ENCODE measurements at regions not wholly inside any gene's neighbourhood (a gene's known extent, or its start where the extent isn't known, plus 50 kb on each side); places are given as distances from the start of the nearest gene placed in this dataset.

DNA sequence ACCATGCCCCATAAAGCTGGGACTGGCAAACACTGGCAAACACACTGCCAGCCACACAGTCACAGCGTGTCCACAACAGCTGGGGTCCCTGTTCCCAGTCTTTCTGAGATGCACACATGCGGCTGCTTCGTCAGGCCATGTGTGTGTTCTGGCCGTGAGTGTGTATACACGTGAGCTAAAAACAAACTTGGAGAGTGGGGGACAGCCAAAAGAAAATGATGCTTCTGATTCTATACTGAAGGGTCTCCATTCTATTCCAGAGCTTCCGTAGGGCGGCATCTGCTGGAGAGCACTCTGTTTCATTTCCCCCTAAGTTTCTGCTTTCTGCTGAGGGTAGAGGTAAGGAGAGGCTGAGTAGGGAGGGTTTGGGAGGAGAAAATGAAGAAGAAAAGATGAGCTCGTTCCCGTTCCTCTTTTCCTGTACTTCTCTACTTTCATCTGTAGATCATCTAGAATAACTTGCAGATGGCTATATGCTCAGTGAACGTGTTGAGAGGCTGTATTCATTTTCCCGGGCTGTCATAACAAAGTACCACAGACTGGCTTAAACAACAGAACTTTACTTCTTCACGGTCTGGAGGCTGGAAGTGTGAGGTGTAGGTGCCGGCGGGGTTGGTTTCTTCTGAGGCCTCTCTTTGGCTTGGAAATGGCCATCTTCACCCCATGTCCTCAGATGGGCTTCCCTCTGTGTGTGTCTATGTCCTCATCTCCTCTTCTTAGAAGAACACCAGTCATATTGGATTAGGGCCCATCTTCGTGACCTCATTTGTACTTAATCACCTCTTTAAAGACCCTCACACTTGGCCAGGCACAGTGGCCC lies 151.6 kb downstream of the TOMM20 start:
- TF ChIP-seq, protein P1, sequence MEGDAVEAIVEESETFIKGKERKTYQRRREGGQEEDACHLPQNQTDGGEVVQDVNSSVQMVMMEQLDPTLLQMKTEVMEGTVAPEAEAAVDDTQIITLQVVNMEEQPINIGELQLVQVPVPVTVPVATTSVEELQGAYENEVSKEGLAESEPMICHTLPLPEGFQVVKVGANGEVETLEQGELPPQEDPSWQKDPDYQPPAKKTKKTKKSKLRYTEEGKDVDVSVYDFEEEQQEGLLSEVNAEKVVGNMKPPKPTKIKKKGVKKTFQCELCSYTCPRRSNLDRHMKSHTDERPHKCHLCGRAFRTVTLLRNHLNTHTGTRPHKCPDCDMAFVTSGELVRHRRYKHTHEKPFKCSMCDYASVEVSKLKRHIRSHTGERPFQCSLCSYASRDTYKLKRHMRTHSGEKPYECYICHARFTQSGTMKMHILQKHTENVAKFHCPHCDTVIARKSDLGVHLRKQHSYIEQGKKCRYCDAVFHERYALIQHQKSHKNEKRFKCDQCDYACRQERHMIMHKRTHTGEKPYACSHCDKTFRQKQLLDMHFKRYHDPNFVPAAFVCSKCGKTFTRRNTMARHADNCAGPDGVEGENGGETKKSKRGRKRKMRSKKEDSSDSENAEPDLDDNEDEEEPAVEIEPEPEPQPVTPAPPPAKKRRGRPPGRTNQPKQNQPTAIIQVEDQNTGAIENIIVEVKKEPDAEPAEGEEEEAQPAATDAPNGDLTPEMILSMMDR (conservative IDR thresholded peaks at IDR 0.05), result no peak
- H3K27ac Mint-ChIP-seq, result peak overlapping the region in 1 of 3 experiments; percentile 18; a peak in 2 of 7 replicates

More for the DNA sequence above, 151.6 kb downstream of the TOMM20 start:
- Mint-ChIP-seq H3K4me1 (peaks cover 27 to 31% of the 10 kb centered on the region in 2 experiments), H3K9me3 (no peaks in the 10 kb centered on the region), H3K36me3 (ENCODE audit: insufficient read depth in 1 of 3, low read depth in 3 of 3) (no peaks in the 10 kb centered on the region), H3K4me3 (no peak overlapping the region), H3K27me3 (ENCODE audit: low read depth) (no peaks in the 10 kb centered on the region; the same call in 1 of the 2 replicates)
- H3K18ac ChIP-seq (ENCODE audit: insufficient read length, low read depth, low read length), result no peak overlapping the region
- H4K8ac ChIP-seq (replicated peaks; ENCODE audit: insufficient read length, low read depth, low read length), result no peak overlapping the region
- no peak overlapping the region for H3K27ac ChIP-seq (ENCODE audit: insufficient read length, low read depth, low read length)
- no peak overlapping the region for H2AFZ ChIP-seq (ENCODE audit: low read length)
- H3K23ac ChIP-seq (ENCODE audit: insufficient read length, low read depth, low read length), result no peak overlapping the region
- no peak overlapping the region for H2BK20ac ChIP-seq (ENCODE audit: low read depth, low read length, poor library complexity, severe bottlenecking)
- H4K5ac ChIP-seq (ENCODE audit: insufficient read length, low read depth, low read length), result no peak overlapping the region
- no peak for DNase-seq
- no peak overlapping the region for H3T11ph ChIP-seq (ENCODE audit: low read length)
- no peak overlapping the region for H2BK5ac ChIP-seq (ENCODE audit: insufficient read length, low read length)
- H3K56ac ChIP-seq (ENCODE audit: insufficient read length, low read depth, low read length), result no peak overlapping the region
- H2BK15ac ChIP-seq (ENCODE audit: low read depth, low read length), result no peak overlapping the region
- H3K4me2 ChIP-seq (ENCODE audit: insufficient read depth, insufficient read length, low read length), result no peak overlapping the region
- no peak overlapping the region for H4K91ac ChIP-seq (ENCODE audit: insufficient read length, low read depth, low read length)
- H3K9me3 ChIP-seq (ENCODE audit: control insufficient read depth, low read depth, low read length), result no peaks in the 10 kb centered on the region
- no peak overlapping the region for H2AK5ac ChIP-seq (ENCODE audit: insufficient read length, low read length)
- no peak overlapping the region for H3K4ac ChIP-seq (ENCODE audit: low read depth, low read length)
- no peaks in the 10 kb centered on the region for H3K79me2 ChIP-seq (ENCODE audit: insufficient read depth, low read length)
- H3K79me1 ChIP-seq (ENCODE audit: insufficient read depth, low read depth, low read length, poor library complexity, severe bottlenecking), result no peaks in the 10 kb centered on the region
- H3K23me2 ChIP-seq (ENCODE audit: insufficient read length, low read depth, low read length, poor library complexity, severe bottlenecking), result no peaks in the 10 kb centered on the region
- no peaks in the 10 kb centered on the region; the same call in 1 of the 2 replicates for H3K4me1 ChIP-seq (ENCODE audit: insufficient read depth, low read length)
- no peak overlapping the region for H3K9ac ChIP-seq (ENCODE audit: extremely low read depth, insufficient read length, low read length)
- no peak overlapping the region for H2BK120ac ChIP-seq (ENCODE audit: low read depth, low read length, poor library complexity, severe bottlenecking)
- no CpG with 5 or more reads among the region's 15 CpGs for WGBS (ENCODE audit: extremely low coverage, insufficient read length, low lambda C conversion rate)
- no peak overlapping the region for H3K14ac ChIP-seq (ENCODE audit: insufficient read depth, low read length)
- no peaks in the 10 kb centered on the region for H3K27me3 ChIP-seq (ENCODE audit: insufficient read depth, low read length)
- H4K20me1 ChIP-seq (ENCODE audit: control insufficient read depth, insufficient read depth, insufficient read length), result no peaks in the 10 kb centered on the region
- no peak overlapping the region for H2BK12ac ChIP-seq (ENCODE audit: insufficient read length, low read depth, low read length)

Measured in H9 (cell line).